Peyer's patch (tissue), 4 donors: ENCODE measurements at regions not wholly inside any gene's neighbourhood (a gene's known extent, or its start where the extent isn't known, plus 50 kb on each side); places are given as distances from the start of the nearest gene placed in this dataset.

Source experiments
- CTCF ChIP-seq, 6 experiments: fragments of 450-650 bp in 4 of 6; fragments of 200-600 bp in 2 of 6; sonication (generic) in 1 of 6; IDR thresholded peaks; one replicate each; pipeline ENCODE4 v1.5.1; 2017 to 2019; ENCODE audit warnings: antibody characterized with exemption in 6 of 6, mild to moderate bottlenecking in 3 of 6, moderate library complexity in 1 of 6
- POLR2A ChIP-seq, 2 donors: fragments of 450-650 bp; IDR thresholded peaks; one replicate each; pipeline ENCODE4 v1.5.1; 2017; ENCODE audit warnings: antibody characterized with exemption in 2 of 2, mild to moderate bottlenecking in 2 of 2, moderate library complexity in 2 of 2

GRCh38 chr2:150280231-150280630 lies 207.2 kb downstream of the RND3 start:
- TF ChIP-seq POLR2A (IDR thresholded peaks at IDR 0.05) (no peak), CTCF (IDR thresholded peaks at IDR 0.05) (no peak)
